PC-3 (cell line): ENCODE measurements at regions not wholly inside any gene's neighbourhood (a gene's known extent, or its start where the extent isn't known, plus 50 kb on each side); places are given as distances from the start of the nearest gene placed in this dataset.

Experiments
- EZH2 ChIP-seq: fragments of 300-600 bp; sonication (generic); IDR thresholded peaks from one replicate; pipeline ENCODE4 v1.6.1; 2017; ENCODE audit warnings: antibody characterized with exemption, mild to moderate bottlenecking, low read length; ENCODE audit not compliant: unreplicated experiment
- TF ChIP-seq, protein P1 (sequence below): fragments of 300-600 bp; sonication (generic); conservative IDR thresholded peaks from 2 replicates; pipeline ENCODE4 v1.5.1; 2017; ENCODE audit warnings: antibody characterized with exemption, low read depth, mild to moderate bottlenecking, low read length

GRCh38 chr3:3495611-3496010 lies 303.6 kb upstream of the LRRN1 start:
- TF ChIP-seq, protein P1, sequence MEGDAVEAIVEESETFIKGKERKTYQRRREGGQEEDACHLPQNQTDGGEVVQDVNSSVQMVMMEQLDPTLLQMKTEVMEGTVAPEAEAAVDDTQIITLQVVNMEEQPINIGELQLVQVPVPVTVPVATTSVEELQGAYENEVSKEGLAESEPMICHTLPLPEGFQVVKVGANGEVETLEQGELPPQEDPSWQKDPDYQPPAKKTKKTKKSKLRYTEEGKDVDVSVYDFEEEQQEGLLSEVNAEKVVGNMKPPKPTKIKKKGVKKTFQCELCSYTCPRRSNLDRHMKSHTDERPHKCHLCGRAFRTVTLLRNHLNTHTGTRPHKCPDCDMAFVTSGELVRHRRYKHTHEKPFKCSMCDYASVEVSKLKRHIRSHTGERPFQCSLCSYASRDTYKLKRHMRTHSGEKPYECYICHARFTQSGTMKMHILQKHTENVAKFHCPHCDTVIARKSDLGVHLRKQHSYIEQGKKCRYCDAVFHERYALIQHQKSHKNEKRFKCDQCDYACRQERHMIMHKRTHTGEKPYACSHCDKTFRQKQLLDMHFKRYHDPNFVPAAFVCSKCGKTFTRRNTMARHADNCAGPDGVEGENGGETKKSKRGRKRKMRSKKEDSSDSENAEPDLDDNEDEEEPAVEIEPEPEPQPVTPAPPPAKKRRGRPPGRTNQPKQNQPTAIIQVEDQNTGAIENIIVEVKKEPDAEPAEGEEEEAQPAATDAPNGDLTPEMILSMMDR = no peak
- no peak for TF ChIP-seq EZH2
